Memory B cell (primary cell): ENCODE measurements at regions not wholly inside any gene's neighbourhood (a gene's known extent, or its start where the extent isn't known, plus 50 kb on each side); places are given as distances from the start of the nearest gene placed in this dataset.

Source experiments
- ATAC-seq: fragments of 150-1000 bp; cut with Tn5 transposase; 2 replicates; pipeline ENCODE4 v1.10.0; 2021; ENCODE audit warnings: low read depth, mild to moderate bottlenecking, moderate library complexity
- DNase-seq, 2 donors: peaks; one replicate each; pipeline ENCODE4 v3.0.0; 2022; ENCODE audit warnings: low spot score in 2 of 2
- H3K27ac Mint-ChIP-seq: one replicate; pipeline ENCODE4 v1.8.0; 2022; ENCODE audit warnings: mild to moderate bottlenecking, moderate library complexity, mixed read lengths
- H3K27me3 Mint-ChIP-seq: one replicate; pipeline ENCODE4 v1.8.0; 2022; ENCODE audit warnings: mixed read lengths
- H3K36me3 Mint-ChIP-seq: one replicate; pipeline ENCODE4 v1.8.0; 2022; ENCODE audit warnings: mild to moderate bottlenecking, mixed read lengths
- H3K4me1 Mint-ChIP-seq: one replicate; pipeline ENCODE4 v1.8.0; 2022; ENCODE audit warnings: mixed read lengths
- H3K4me3 Mint-ChIP-seq: one replicate; pipeline ENCODE4 v1.8.0; 2022; ENCODE audit warnings: mild to moderate bottlenecking, moderate library complexity, mixed read lengths
- H3K9me3 Mint-ChIP-seq: one replicate; pipeline ENCODE4 v1.8.0; 2022; ENCODE audit warnings: mixed read lengths

GRCh38 chr20:7627734-7628663 lies 312.3 kb downstream of the HAO1 start:
- Mint-ChIP-seq H3K27ac (no peak overlapping the region), H3K36me3 (no peaks in the 10 kb centered on the region), H3K4me1 (no peaks in the 10 kb centered on the region), H3K4me3 (no peak overlapping the region), H3K27me3 (no peaks in the 10 kb centered on the region), H3K9me3 (peaks cover 2% of the 10 kb centered on the region)
- DNase-seq (no peak), ATAC-seq (no peak)

- H3K27me3 Mint-ChIP-seq: no peaks in the 10 kb centered on the region
- DNase-seq (no peak), ATAC-seq (no peak)
Measured at GRCh38 chr20:7629880-7630279, 310.4 kb downstream of the HAO1 start.

GRCh38 chr20:7637184-7637583 lies 303.1 kb downstream of the HAO1 start:
- no peak for ATAC-seq
- no peaks in the 10 kb centered on the region for H3K4me1 Mint-ChIP-seq
- peaks cover 1% of the 10 kb centered on the region for H3K9me3 Mint-ChIP-seq
- no peaks in the 10 kb centered on the region for H3K36me3 Mint-ChIP-seq
- H3K27me3 Mint-ChIP-seq: no peaks in the 10 kb centered on the region
- DNase-seq: no peak
- no peak overlapping the region for H3K27ac Mint-ChIP-seq
- H3K4me3 Mint-ChIP-seq: no peak overlapping the region

More at GRCh38 chr20:7629880-7630279, 310.4 kb downstream of the HAO1 start:
- no peak overlapping the region for H3K27ac Mint-ChIP-seq
- H3K4me3 Mint-ChIP-seq: no peak overlapping the region
- peaks cover 1% of the 10 kb centered on the region for H3K9me3 Mint-ChIP-seq
- H3K4me1 Mint-ChIP-seq: no peaks in the 10 kb centered on the region
- no peaks in the 10 kb centered on the region for H3K36me3 Mint-ChIP-seq

- Mint-ChIP-seq H3K4me3 (no peak overlapping the region), H3K27me3 (no peaks in the 10 kb centered on the region), H3K36me3 (no peaks in the 10 kb centered on the region), H3K4me1 (no peaks in the 10 kb centered on the region), H3K27ac (no peak overlapping the region), H3K9me3 (peaks cover 5% of the 10 kb centered on the region)
- ATAC-seq: no peak
- no peak for DNase-seq
Measured at GRCh38 chr20:7650086-7650879, 290.0 kb downstream of the HAO1 start.

GRCh38 chr20:7654231-7654630 lies 286.0 kb downstream of the HAO1 start:
- Mint-ChIP-seq H3K27ac (no peak overlapping the region), H3K4me1 (no peaks in the 10 kb centered on the region), H3K27me3 (no peaks in the 10 kb centered on the region), H3K36me3 (no peaks in the 10 kb centered on the region), H3K4me3 (no peak overlapping the region), H3K9me3 (peaks cover 2% of the 10 kb centered on the region)
- ATAC-seq (no peak), DNase-seq (no peak)

- no peak for ATAC-seq
- no peak overlapping the region for H3K4me3 Mint-ChIP-seq
- DNase-seq: no peak
- no peaks in the 10 kb centered on the region for H3K9me3 Mint-ChIP-seq
- H3K27ac Mint-ChIP-seq: no peak overlapping the region
- no peaks in the 10 kb centered on the region for H3K4me1 Mint-ChIP-seq
- no peaks in the 10 kb centered on the region for H3K36me3 Mint-ChIP-seq
- H3K27me3 Mint-ChIP-seq: no peaks in the 10 kb centered on the region
Measured at GRCh38 chr20:7656687-7657467, 283.4 kb downstream of the HAO1 start.

- Mint-ChIP-seq H3K9me3 (no peaks in the 10 kb centered on the region), H3K27me3 (no peaks in the 10 kb centered on the region), H3K4me1 (no peaks in the 10 kb centered on the region), H3K4me3 (no peak overlapping the region), H3K36me3 (no peaks in the 10 kb centered on the region), H3K27ac (no peak overlapping the region)
- no peak for ATAC-seq
- no peak for DNase-seq
Measured at GRCh38 chr20:7657569-7657968, 282.7 kb downstream of the HAO1 start.

GRCh38 chr20:7660165-7660564 lies 280.1 kb downstream of the HAO1 start:
- Mint-ChIP-seq H3K27me3 (no peaks in the 10 kb centered on the region), H3K9me3 (no peaks in the 10 kb centered on the region), H3K4me3 (no peak overlapping the region), H3K4me1 (no peaks in the 10 kb centered on the region), H3K27ac (no peak overlapping the region), H3K36me3 (no peaks in the 10 kb centered on the region)
- no peak for DNase-seq
- ATAC-seq: no peak

GRCh38 chr20:7665376-7665775 lies 274.9 kb downstream of the HAO1 start:
- Mint-ChIP-seq H3K4me3 (no peak overlapping the region), H3K9me3 (peaks cover 1% of the 10 kb centered on the region), H3K27ac (no peak overlapping the region), H3K27me3 (no peaks in the 10 kb centered on the region), H3K36me3 (no peaks in the 10 kb centered on the region), H3K4me1 (no peaks in the 10 kb centered on the region)
- ATAC-seq (no peak), DNase-seq (no peak)

GRCh38 chr20:7667194-7667593 lies 273.1 kb downstream of the HAO1 start:
- no peak overlapping the region for H3K4me3 Mint-ChIP-seq
- H3K27me3 Mint-ChIP-seq: no peaks in the 10 kb centered on the region
- H3K36me3 Mint-ChIP-seq: no peaks in the 10 kb centered on the region

GRCh38 chr20:7672571-7672970 lies 267.7 kb downstream of the HAO1 start:
- ATAC-seq (no peak), DNase-seq (no peak)
- H3K27me3 Mint-ChIP-seq: no peaks in the 10 kb centered on the region
- H3K9me3 Mint-ChIP-seq: peaks cover 1% of the 10 kb centered on the region
- H3K27ac Mint-ChIP-seq: no peak overlapping the region
- no peaks in the 10 kb centered on the region for H3K36me3 Mint-ChIP-seq
- no peaks in the 10 kb centered on the region for H3K4me1 Mint-ChIP-seq
- H3K4me3 Mint-ChIP-seq: no peak overlapping the region

More at GRCh38 chr20:7667194-7667593, 273.1 kb downstream of the HAO1 start:
- Mint-ChIP-seq H3K9me3 (peaks cover 1% of the 10 kb centered on the region), H3K27ac (no peak overlapping the region), H3K4me1 (no peaks in the 10 kb centered on the region)
- DNase-seq (no peak), ATAC-seq (no peak)

GRCh38 chr20:7673841-7674240 lies 266.4 kb downstream of the HAO1 start:
- Mint-ChIP-seq H3K9me3 (peaks cover 4% of the 10 kb centered on the region), H3K27ac (no peak overlapping the region), H3K27me3 (no peaks in the 10 kb centered on the region), H3K36me3 (no peaks in the 10 kb centered on the region), H3K4me1 (no peaks in the 10 kb centered on the region), H3K4me3 (no peak overlapping the region)
- DNase-seq (no peak), ATAC-seq (no peak)

GRCh38 chr20:7682916-7683315 lies 257.3 kb downstream of the HAO1 start:
- no peaks in the 10 kb centered on the region for H3K36me3 Mint-ChIP-seq
- H3K9me3 Mint-ChIP-seq: peaks cover 2% of the 10 kb centered on the region
- ATAC-seq (no peak), DNase-seq (no peak)
- no peak overlapping the region for H3K4me3 Mint-ChIP-seq
- no peak overlapping the region for H3K27ac Mint-ChIP-seq
- no peaks in the 10 kb centered on the region for H3K4me1 Mint-ChIP-seq
- no peaks in the 10 kb centered on the region for H3K27me3 Mint-ChIP-seq

- Mint-ChIP-seq H3K4me1 (no peaks in the 10 kb centered on the region), H3K36me3 (no peaks in the 10 kb centered on the region), H3K9me3 (peaks cover 2% of the 10 kb centered on the region), H3K27me3 (no peaks in the 10 kb centered on the region), H3K4me3 (no peak overlapping the region), H3K27ac (no peak overlapping the region)
- ATAC-seq (no peak), DNase-seq (no peak)
Measured at GRCh38 chr20:7687065-7687464, 253.2 kb downstream of the HAO1 start.
